HG03280 (cell line): ENCODE measurements at regions not wholly inside any gene's neighbourhood (a gene's known extent, or its start where the extent isn't known, plus 50 kb on each side); places are given as distances from the start of the nearest gene placed in this dataset.

Source experiments
- ATAC-seq: cut with Tn5 transposase; IDR thresholded peaks from one replicate; pipeline ENCODE4 v1.9.1; 2021; ENCODE audit warnings: mild to moderate bottlenecking, moderate library complexity; ENCODE audit not compliant: unreplicated experiment

GRCh38 chr13:30033681-30034457 lies 183.5 kb upstream of the UBL3 start:
- no peak for ATAC-seq

- no peak for ATAC-seq
Measured at GRCh38 chr13:30032263-30032662, 181.8 kb upstream of the UBL3 start.

DNA sequence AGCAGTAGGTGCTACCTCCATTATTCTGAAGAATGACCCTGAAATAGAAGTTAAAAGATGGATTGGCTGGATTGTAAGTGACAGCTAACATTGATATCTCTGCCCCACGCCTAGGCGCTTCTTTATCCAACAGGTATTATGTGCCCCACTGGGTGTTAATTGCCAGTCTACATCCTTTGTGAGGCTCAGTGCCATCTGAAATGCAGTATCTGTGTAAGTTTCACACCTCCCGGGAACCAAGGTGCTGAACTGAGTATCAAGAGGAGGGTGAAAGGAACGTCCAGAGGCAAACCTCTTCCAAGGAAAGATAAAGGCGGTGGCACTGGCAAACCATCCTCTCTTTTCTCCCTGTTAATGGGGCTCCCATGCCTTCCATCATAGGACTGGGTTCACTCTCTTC lies 181.1 kb upstream of the UBL3 start:
- no peak for ATAC-seq

GRCh38 chr13:30030141-30030750 lies 179.8 kb upstream of the UBL3 start:
- no peak for ATAC-seq

- no peak for ATAC-seq
Measured at GRCh38 chr13:30027569-30028455, 177.4 kb upstream of the UBL3 start.

GRCh38 chr13:30026909-30027308 lies 176.5 kb upstream of the UBL3 start:
- ATAC-seq, result no peak

GRCh38 chr13:30026093-30026492 lies 175.7 kb upstream of the UBL3 start:
- no peak for ATAC-seq

GRCh38 chr13:30025351-30025750 lies 174.9 kb upstream of the UBL3 start:
- no peak for ATAC-seq

GRCh38 chr13:30024125-30024865 lies 173.9 kb upstream of the UBL3 start:
- ATAC-seq, result no peak

DNA sequence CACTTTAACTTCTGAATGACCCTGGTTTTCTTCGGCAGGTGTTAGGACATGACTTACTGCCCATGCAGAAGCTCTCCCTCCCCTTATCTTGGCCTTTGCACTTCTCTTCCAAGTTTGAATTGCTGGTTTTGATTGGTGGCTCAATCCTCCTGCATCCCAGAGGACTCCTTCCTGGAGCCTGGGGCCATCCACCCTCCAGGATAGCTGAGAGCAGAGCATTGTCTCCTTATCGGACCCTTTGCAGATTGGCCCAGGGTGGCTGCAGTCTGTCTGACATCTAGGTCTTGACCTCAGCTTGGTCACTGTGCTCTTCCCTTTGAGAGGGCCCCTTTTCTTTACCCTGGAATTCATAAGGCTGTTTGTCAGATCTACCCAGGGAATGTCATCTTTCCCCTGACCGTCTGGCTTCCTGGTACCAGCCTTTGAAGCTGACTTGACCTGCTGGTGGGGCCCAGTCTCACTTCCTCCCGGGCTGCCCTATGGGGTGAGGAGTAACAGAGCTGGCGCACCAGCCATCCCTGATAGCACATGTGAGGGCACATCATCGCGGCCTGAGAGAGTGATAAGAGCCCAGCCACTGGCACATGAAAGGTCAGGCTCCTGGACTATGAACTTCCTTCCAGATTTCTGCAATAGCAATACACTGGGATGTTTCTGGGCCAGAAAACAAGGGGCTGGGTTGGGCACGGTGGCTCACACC lies 172.9 kb upstream of the UBL3 start:
- ATAC-seq, result no peak

- no peak for ATAC-seq
Measured at GRCh38 chr13:30022796-30023195, 172.4 kb upstream of the UBL3 start.

- ATAC-seq, result no peak
Measured at GRCh38 chr13:30022256-30022655, 171.8 kb upstream of the UBL3 start.

GRCh38 chr13:30021611-30022010 lies 171.2 kb upstream of the UBL3 start:
- no peak for ATAC-seq

DNA sequence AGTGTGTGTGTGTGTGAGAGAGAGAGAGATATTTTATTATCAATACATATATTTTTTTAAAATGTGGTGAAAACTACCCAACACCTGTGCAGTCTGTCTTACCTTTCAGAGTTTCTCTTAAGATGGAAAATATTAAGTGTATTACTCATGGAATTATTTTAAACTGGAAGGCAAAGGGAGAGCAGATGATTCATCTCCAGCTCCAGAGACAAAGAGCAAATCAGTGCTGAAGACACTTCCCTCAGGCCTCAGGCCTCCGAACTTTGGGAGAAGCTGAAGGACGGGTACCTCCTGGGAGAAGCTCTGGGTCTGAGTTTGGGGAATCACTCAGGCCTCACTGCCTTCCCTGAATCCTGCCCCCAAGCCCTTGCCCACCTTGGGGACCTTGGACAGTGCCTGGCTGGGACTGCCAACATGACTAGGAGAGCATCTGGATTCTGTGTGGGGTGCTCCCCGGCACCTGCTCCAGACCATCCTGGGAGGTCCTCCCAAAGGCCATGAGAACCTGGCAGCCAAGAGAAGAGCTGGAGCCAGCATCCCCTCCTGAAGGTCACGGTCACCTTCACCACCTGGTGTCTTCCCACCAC lies 170.4 kb upstream of the UBL3 start:
- no peak for ATAC-seq

GRCh38 chr13:30019648-30020626 lies 169.5 kb upstream of the UBL3 start:
- no peak for ATAC-seq

DNA sequence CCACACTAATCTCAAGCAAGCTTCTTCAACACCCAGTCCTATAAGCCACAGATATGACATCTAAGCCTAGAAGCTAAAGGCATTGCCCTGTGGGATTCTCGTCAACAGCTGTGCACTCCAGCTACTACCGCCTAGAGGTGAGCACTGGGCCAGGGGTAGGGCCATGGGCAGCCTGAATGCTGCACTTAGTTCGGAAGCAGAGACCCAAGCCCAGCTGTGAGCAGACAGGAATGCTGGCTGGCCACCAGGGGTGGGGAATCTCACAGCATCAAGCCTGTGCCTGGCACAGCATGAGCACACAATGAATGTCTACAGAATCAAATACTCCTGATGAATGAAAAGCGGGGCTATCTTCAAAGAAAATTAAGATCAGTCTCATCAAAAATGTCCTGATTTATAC lies 167.5 kb upstream of the UBL3 start:
- no peak for ATAC-seq

DNA sequence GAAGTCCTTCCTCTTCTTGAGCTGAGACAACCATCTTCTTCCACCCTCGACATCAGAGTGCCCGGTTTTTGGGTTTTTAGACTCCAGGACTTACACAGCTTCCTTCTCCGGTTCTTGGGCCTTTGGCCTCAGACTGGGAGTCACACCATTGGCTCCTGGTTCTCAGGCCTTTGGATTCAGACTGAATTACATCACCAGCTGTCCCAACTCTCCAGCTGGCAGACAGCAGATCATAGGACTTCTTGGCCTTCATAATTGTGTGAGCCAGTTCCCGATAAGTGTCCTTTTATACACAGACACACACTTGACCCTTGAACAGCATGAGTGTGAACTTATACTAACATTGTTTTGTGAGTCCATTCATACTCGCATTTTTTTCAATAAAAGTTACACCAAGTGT lies 166.0 kb upstream of the UBL3 start:
- no peak for ATAC-seq

DNA sequence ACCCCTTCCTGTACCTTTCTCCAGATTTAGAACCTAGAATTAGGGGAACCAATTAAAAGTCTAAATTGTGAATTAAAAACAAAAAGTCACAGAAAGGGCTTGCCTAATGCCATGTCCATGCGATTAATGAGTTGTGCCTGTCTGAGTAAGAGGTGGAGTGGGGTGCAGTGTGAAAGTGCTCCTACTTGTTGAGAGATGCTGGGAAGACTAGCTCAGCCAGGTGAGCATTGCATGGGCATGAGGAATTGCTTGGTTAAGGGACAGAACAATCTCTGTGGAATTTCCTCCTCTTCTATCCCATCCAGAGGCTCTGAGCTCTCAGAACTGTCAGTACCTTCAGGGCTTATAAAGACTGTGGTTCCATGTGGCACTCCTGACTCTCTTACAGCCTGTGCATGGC lies 159.0 kb upstream of the UBL3 start:
- no peak for ATAC-seq

GRCh38 chr13:30006246-30006645 lies 155.8 kb upstream of the UBL3 start:
- no peak for ATAC-seq
